H1 (cell line): ENCODE measurements at regions not wholly inside any gene's neighbourhood (a gene's known extent, or its start where the extent isn't known, plus 50 kb on each side); places are given as distances from the start of the nearest gene placed in this dataset.

Source experiments
- BRCA1 ChIP-seq: IDR thresholded peaks from 2 replicates; pipeline ENCODE4 v1.6.1; 2012; ENCODE audit warnings: low read depth, low read length, improper control_type of control experiment
- HDAC6 ChIP-seq: IDR thresholded peaks from one replicate; pipeline ENCODE4 v1.7.1; 2012; ENCODE audit warnings: low read depth, mild to moderate bottlenecking, inconsistent platforms, low read length, moderate library complexity
- JUND ChIP-seq: IDR thresholded peaks from 2 replicates; pipeline ENCODE4 v1.6.1; 2011; ENCODE audit warnings: mild to moderate bottlenecking, improper control_type of control experiment, low read length
- POLR2A ChIP-seq, 2 experiments: IDR thresholded peaks; 1 replicate in 1 of 2; 2 replicates in 1 of 2; pipeline ENCODE4 v1.6.1; 2011; ENCODE audit warnings: low read depth in 2 of 2, low read length in 2 of 2, mild to moderate bottlenecking in 2 of 2; ENCODE audit errors: control extremely low read depth in 1 of 2
- SIX5 ChIP-seq: IDR thresholded peaks from 2 replicates; pipeline ENCODE4 v1.6.1; 2011; ENCODE audit warnings: mild to moderate bottlenecking, low read depth, low read length
- SP1 ChIP-seq: IDR thresholded peaks from 2 replicates; pipeline ENCODE4 v1.6.1; 2011; ENCODE audit warnings: low read depth, low read length
- TF ChIP-seq, protein P1 (sequence below), 3 experiments: IDR thresholded peaks; 1 replicate in 2 of 3; 2 replicates in 1 of 3; pipeline versions ENCODE4 v1.5.1 to v1.6.1; 2011; ENCODE audit warnings: low read length in 3 of 3, mild to moderate bottlenecking in 3 of 3, inconsistent platforms in 2 of 3, low read depth in 1 of 3, moderate library complexity in 1 of 3; ENCODE audit not compliant: insufficient read depth in 1 of 3; ENCODE audit errors: control extremely low read depth in 1 of 3

DNA sequence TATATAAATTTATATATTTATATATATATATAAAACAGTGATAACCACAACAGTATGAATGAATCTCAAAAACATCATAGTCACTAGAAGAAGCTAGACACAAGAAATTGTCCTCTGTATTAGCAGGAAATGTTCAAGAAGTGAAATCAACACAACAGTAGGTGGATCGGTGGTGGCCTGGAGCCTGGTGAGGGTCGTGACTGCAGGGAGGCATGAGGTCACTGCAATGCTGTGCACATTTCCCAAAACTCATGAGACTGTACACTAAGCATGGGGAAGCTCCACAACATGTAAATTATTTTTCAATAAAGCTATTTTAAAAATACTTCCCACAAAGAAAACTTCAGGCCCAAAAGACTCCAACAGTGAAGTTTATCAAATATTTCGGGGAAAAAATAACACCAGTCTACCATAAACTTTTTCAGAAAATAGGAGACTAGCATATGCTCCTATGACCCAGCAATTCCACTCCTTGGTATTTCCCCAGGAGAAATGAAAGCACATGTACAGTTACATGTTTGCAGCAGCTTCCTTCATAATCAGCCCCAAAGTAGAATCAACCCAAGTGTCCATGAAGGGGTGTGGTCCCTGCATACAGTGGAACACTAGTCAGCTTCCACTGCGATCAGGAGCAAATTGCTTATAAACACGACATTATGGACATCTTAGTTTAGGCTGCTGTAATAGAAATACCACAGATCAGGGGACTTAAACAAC lies 144.2 kb downstream of the TBXT start:
- no peak for TF ChIP-seq SIX5
- TF ChIP-seq, protein P1, sequence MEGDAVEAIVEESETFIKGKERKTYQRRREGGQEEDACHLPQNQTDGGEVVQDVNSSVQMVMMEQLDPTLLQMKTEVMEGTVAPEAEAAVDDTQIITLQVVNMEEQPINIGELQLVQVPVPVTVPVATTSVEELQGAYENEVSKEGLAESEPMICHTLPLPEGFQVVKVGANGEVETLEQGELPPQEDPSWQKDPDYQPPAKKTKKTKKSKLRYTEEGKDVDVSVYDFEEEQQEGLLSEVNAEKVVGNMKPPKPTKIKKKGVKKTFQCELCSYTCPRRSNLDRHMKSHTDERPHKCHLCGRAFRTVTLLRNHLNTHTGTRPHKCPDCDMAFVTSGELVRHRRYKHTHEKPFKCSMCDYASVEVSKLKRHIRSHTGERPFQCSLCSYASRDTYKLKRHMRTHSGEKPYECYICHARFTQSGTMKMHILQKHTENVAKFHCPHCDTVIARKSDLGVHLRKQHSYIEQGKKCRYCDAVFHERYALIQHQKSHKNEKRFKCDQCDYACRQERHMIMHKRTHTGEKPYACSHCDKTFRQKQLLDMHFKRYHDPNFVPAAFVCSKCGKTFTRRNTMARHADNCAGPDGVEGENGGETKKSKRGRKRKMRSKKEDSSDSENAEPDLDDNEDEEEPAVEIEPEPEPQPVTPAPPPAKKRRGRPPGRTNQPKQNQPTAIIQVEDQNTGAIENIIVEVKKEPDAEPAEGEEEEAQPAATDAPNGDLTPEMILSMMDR (IDR thresholded peaks at IDR 0.05; ENCODE audit: control extremely low read depth in 1 of 3, insufficient read depth in 1 of 3, low read depth in 1 of 3, low read length in 3 of 3) = no peak
- TF ChIP-seq SP1 = no peak
- no peak for TF ChIP-seq POLR2A (IDR thresholded peaks at IDR 0.05; ENCODE audit: control extremely low read depth in 1 of 2, low read depth in 2 of 2, low read length in 2 of 2)
- no peak for TF ChIP-seq JUND
- TF ChIP-seq HDAC6 = no peak
- no peak for TF ChIP-seq BRCA1
